ENCODE measurements at regions not wholly inside any gene's neighbourhood (a gene's known extent, or its start where the extent isn't known, plus 50 kb on each side); places are given as distances from the start of the nearest gene placed in this dataset.
A peak's percentile ranks its signal among the peaks of the same experiment; 100 is the strongest.

DNA sequence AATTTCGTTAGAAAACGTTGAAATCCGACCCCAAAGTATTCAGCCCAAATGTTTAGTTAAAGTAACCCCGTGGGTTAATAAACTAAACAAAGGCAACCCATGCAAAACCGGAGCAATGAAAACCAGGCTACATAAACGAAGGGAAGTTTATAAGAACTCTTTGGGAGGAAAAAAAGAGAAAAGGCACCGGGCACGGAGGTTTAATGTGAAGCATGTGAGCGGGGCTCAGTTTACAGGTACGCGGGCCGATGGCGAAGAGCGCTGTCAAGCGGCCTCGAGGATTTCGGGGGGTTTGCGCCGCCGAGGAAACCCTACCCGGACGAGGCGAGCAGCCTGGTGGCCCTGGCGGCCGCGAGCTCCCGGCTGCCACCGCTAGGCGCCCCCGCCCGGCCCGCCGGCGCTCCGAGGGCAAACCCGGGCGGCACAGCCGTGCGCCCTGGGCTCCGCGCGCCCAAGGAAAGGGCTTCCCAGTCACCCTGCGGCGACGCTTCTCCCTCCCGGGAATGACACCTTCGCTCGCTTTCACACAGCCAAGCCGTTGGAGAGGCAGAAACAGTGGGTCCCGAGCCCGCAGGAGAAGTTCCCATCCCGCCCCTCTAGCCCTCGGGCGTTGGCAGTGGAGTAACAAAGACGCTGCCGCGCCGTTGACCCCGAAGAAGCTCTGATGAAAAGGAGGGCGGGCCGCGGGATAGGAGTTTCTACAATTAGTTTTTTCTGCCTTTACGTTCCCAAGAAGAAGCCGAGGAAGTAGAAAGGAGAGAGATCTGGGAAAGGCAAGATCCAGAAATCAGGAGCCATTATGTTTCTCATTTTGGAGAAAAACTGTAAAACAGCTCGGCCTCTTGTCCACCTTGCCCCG is 126.0 kb downstream of the TMEM174 start:
- no peak for FAIRE-seq
- DNase-seq: peak in 1 of 6 donors; percentile 70
- H3K4me1 ChIP-seq: peaks cover 0 to 4% (median 0%) of the 10 kb centered on the region in 3 donors
- H3K36me3 ChIP-seq: no peaks in the 10 kb centered on the region
- no peak overlapping the region for H3K27ac ChIP-seq
- peak in 1 of 4 donors; percentile 14 for TF ChIP-seq CTCF (IDR thresholded peaks at IDR 0.05)
- 7% methylated on average over 39 to 66 of the region's 66 CpGs for WGBS, 2 donors
- intact Hi-C loops (cut with DNase I): loop anchor here in 1 of 3 donors (10.0 kb wide), 1 partner anchor 74 kb away; no protein-coding TSS in a partner anchor
- H3K4me3 ChIP-seq: peak overlapping the region in 1 of 4 donors; percentile 12
- peaks cover 3 to 49% (median 27%) of the 10 kb centered on the region in 4 donors for H3K27me3 ChIP-seq
- no peaks in the 10 kb centered on the region for H3K9me3 ChIP-seq
- peak; percentile 47 to 81 (median 68) for ATAC-seq

DNA sequence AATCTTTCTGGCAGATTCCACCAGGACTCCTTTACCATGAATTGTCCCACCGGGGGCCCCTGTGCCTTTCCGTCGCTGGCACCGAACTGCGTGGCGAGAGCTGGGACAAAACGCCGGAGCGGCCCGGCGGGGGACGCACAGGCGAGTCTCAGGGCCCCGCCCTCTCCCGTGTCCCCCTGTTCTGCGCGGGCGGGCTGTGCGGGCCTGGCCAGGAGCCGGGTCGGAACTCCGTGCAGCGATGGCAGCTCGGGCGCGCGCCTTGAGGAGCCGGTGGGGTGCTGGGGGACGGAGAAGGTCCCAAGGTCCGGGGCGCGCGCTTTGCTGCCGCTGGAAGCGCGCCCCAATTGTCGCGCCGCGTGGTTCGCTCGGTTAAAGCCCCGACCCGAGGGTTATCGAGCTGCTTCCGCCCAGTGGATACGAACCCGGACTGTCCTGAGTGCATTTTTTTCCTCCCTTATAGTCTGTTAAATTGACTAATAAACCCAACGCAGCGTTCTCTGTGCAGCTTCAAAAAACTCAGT is 125.3 kb downstream of the TMEM174 start:
- Histone ChIP-seq H3K4me1 (peaks cover 0 to 4% (median 0%) of the 10 kb centered on the region in 3 donors), H3K36me3 (no peaks in the 10 kb centered on the region), H3K27ac (no peak overlapping the region), H3K9me3 (no peaks in the 10 kb centered on the region), H3K27me3 (peaks cover 2 to 44% (median 25%) of the 10 kb centered on the region in 4 donors), H3K4me3 (peak overlapping the region in 1 of 4 donors; percentile 12)
- intact Hi-C loops (cut with DNase I): loop anchor here in 1 of 3 donors (10.0 kb wide), 1 partner anchor 74 kb away; no protein-coding TSS in a partner anchor
- WGBS, 2 donors: 7 to 11% methylated on average over 45 to 50 of the region's 50 CpGs
- no peak for DNase-seq
- FAIRE-seq: no peak
- ATAC-seq: no peak
- no peak for TF ChIP-seq CTCF (IDR thresholded peaks at IDR 0.05)

GRCh38 chr5:73297430-73297829 is 124.4 kb downstream of the TMEM174 start:
- no peak for ATAC-seq
- H3K9me3 ChIP-seq: no peaks in the 10 kb centered on the region
- no peak overlapping the region for H3K27ac ChIP-seq
- no peaks in the 10 kb centered on the region for H3K36me3 ChIP-seq
- H3K27me3 ChIP-seq: peaks cover 0 to 36% (median 21%) of the 10 kb centered on the region in 4 donors
- 71 to 75% methylated on average over 5 of the region's 5 CpGs for WGBS, 2 donors
- no peak for TF ChIP-seq CTCF (IDR thresholded peaks at IDR 0.05)
- no peak for FAIRE-seq
- no peak for DNase-seq
- H3K4me1 ChIP-seq: peaks cover 0 to 4% (median 0%) of the 10 kb centered on the region in 3 donors
- intact Hi-C loops (cut with DNase I): loop anchor here in 1 of 3 donors (10.0 kb wide), 1 partner anchor 73 kb away; no protein-coding TSS in a partner anchor
- no peak overlapping the region for H3K4me3 ChIP-seq

- ATAC-seq: no peak
- no peak overlapping the region for H3K4me3 ChIP-seq
- H3K36me3 ChIP-seq: no peaks in the 10 kb centered on the region
- no peaks in the 10 kb centered on the region for H3K9me3 ChIP-seq
- H3K27ac ChIP-seq: no peak overlapping the region
- TF ChIP-seq CTCF (IDR thresholded peaks at IDR 0.05): no peak
- no peak for FAIRE-seq
- intact Hi-C loops (cut with DNase I): loop anchor here in 1 of 3 donors (10.0 kb wide), 1 partner anchor 72 kb away; no protein-coding TSS in a partner anchor
- peaks cover 0 to 4% (median 0%) of the 10 kb centered on the region in 3 donors for H3K4me1 ChIP-seq
- H3K27me3 ChIP-seq: peaks cover 0 to 34% (median 18%) of the 10 kb centered on the region in 4 donors
- DNase-seq: no peak
- WGBS, 2 donors: 54 to 59% methylated on average over 4 of the region's 4 CpGs
Measured at GRCh38 chr5:73296772-73297171, 123.8 kb downstream of the TMEM174 start.

Data from pancreas (tissue), 10 donors.